HepG2 (cell line): ENCODE measurements at regions not wholly inside any gene's neighbourhood (a gene's known extent, or its start where the extent isn't known, plus 50 kb on each side); places are given as distances from the start of the nearest gene placed in this dataset.

ENCODE experiments used
- CAMTA2 ChIP-seq: sonication (generic); formaldehyde crosslinking; IDR thresholded peaks from 2 replicates; pipeline ENCODE4 v1.4.0; 2020; ENCODE audit warnings: mild to moderate bottlenecking, missing genetic modification reagents, borderline replicate concordance
- CC2D1A ChIP-seq: sonication (generic); formaldehyde crosslinking; IDR thresholded peaks from 2 replicates; pipeline ENCODE4 v1.8.1; 2023; ENCODE audit warnings: mild to moderate bottlenecking, missing genetic modification reagents
- CTCF ChIP-seq: sonication (generic); formaldehyde crosslinking; IDR thresholded peaks from 2 replicates; pipeline ENCODE4 v1.5.0; 2020; ENCODE audit warnings: mild to moderate bottlenecking, missing genetic modification reagents, moderate library complexity
- FOSL1 ChIP-seq: sonication (generic); formaldehyde crosslinking; IDR thresholded peaks from 2 replicates; pipeline ENCODE4 v1.9.0; 2021; ENCODE audit warnings: missing genetic modification reagents, borderline replicate concordance
- GATAD2A ChIP-seq: IDR thresholded peaks from 2 replicates; pipeline ENCODE4 v1.6.1; 2016
- JUN ChIP-seq: sonication (generic); formaldehyde crosslinking; IDR thresholded peaks from 2 replicates; pipeline ENCODE4 v1.4.0; 2020; ENCODE audit warnings: mild to moderate bottlenecking, missing genetic modification reagents
- REPIN1 ChIP-seq: sonication (generic); formaldehyde crosslinking; IDR thresholded peaks from 2 replicates; pipeline ENCODE4 v1.8.0; 2022; ENCODE audit warnings: missing genetic modification reagents, low read depth, mild to moderate bottlenecking, borderline replicate concordance
- SMAD3 ChIP-seq: sonication (generic); formaldehyde crosslinking; IDR thresholded peaks from 2 replicates; pipeline ENCODE4 v1.4.0; 2020; ENCODE audit warnings: missing genetic modification reagents
- ZC3H4 ChIP-seq: sonication (generic); formaldehyde crosslinking; IDR thresholded peaks from 2 replicates; pipeline ENCODE4 v1.4.0; 2020; ENCODE audit warnings: missing genetic modification reagents, borderline replicate concordance
- ZNF274 ChIP-seq: sonication (generic); formaldehyde crosslinking; IDR thresholded peaks from 2 replicates; pipeline ENCODE4 v1.5.1; 2020; ENCODE audit warnings: mild to moderate bottlenecking, missing genetic modification reagents
- ZNF318 ChIP-seq: sonication (generic); formaldehyde crosslinking; IDR thresholded peaks from 2 replicates; pipeline ENCODE4 v1.4.0; 2020; ENCODE audit warnings: mild to moderate bottlenecking, missing genetic modification reagents
- ZNF446 ChIP-seq: sonication (generic); formaldehyde crosslinking; IDR thresholded peaks from 2 replicates; pipeline ENCODE4 v1.5.0; 2020; ENCODE audit warnings: mild to moderate bottlenecking, missing genetic modification reagents

GRCh38 chr11:130641876-130642275, 193.4 kb downstream of the ADAMTS15 start:
- no peak for TF ChIP-seq CC2D1A
- no peak for TF ChIP-seq ZNF318 (CRISPR knock-in tag)
- no peak for TF ChIP-seq JUN
- TF ChIP-seq CTCF (CRISPR knock-in tag), result no peak
- TF ChIP-seq REPIN1 (CRISPR knock-in tag), result no peak
- no peak for TF ChIP-seq ZNF274 (CRISPR knock-in tag)
- no peak for TF ChIP-seq SMAD3 (CRISPR knock-in tag)
- TF ChIP-seq GATAD2A (CRISPR knock-in tag), result no peak
- no peak for TF ChIP-seq CAMTA2 (CRISPR knock-in tag)
- TF ChIP-seq ZC3H4 (CRISPR knock-in tag), result no peak
- TF ChIP-seq FOSL1, result no peak
- no peak for TF ChIP-seq ZNF446 (CRISPR knock-in tag)
